GM21367 (cell line): ENCODE measurements at regions not wholly inside any gene's neighbourhood (a gene's known extent, or its start where the extent isn't known, plus 50 kb on each side); places are given as distances from the start of the nearest gene placed in this dataset.

ENCODE experiments used
- ATAC-seq: cut with Tn5 transposase; IDR thresholded peaks from one replicate; pipeline ENCODE4 v1.9.1; 2021; ENCODE audit not compliant: unreplicated experiment

DNA sequence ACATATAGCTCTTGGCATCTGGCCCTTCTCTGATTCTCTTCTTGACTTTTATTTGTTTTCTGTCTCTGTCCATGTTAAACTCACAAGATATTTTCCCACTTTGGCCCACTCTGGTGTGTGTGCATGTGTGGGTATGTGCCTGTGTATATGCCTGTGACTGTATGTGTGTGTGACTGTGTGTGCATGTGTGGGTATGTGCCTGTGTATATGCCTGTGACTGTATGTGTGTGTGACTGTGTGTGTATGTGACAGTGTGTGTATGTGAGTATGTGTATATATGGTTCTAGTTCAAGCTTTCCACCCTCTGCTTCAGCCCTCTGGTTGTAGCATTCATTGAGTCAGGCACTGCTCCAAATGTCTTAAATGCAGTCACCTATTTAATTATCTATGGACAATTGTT, 88.6 kb upstream of the GGTLC1 start:
- ATAC-seq: no peak

DNA sequence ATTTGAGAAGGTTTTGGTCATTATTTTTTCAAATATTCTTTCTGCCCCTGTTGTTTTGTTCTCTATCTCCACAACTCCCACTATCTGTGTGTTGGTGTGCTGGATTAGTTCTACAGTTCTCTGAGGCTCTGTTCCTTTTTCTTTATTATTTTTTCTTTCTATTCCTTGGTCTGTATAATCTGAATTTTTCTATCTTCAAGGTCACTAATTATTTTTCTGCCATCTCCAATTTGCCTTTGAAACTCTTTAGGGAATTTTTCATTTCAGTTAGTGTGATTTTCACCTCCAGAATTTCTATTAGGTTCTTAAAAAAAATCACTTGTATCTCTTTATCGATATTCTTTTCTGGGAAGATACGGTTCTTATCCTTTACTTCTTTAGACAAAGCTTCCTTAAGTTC, 82.1 kb upstream of the GGTLC1 start:
- ATAC-seq: no peak

DNA sequence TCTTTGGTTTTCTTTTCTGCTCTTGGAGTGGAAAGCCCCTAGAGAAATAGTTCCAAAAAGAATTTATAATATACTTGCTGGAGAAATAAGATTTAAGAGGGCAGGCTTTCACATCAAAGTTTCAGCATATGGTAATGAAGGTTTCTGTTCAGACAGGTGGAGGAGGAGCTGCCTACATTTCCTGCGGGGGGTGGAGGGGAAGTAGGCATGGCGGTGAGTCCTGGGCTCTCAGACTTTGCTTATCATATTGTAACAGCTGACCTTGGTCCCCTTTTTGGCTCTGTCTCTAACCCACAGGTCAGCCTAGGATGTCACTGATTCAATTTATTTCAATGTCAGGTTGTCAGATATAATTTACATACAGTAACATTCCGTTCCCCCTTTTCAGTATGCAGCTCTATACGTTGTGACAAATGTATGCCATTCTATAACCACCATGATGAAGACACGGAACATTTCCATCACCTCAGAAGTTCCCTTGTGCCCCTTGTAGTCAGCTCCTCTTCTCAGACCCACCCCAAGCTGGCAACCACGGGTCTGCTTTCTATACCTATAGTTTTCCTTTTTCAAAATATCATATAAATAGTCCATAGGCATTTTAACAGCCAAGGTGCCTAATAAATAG, 77.6 kb upstream of the GGTLC1 start:
- ATAC-seq: no peak

DNA sequence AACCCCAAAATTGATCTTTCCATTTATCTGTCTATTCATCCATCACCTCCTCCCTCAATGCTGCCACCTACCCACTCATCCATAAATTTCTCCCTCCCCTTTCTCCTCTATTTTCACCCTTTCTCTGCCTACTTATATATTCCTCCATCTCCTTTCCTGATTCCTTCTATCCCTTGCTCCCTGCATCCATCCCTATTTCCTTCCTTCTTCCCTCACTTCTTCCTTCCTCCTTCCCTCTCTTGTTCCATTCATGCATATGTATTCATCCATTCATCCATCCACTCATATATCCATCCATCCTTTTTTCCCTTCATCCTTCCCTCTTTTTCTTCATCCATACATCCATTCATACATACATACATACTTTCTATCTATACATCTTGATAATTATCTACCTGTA, 76.3 kb upstream of the GGTLC1 start:
- ATAC-seq: no peak

GRCh38 chr20:24064092-24064491, 75.5 kb upstream of the GGTLC1 start:
- no peak for ATAC-seq

DNA sequence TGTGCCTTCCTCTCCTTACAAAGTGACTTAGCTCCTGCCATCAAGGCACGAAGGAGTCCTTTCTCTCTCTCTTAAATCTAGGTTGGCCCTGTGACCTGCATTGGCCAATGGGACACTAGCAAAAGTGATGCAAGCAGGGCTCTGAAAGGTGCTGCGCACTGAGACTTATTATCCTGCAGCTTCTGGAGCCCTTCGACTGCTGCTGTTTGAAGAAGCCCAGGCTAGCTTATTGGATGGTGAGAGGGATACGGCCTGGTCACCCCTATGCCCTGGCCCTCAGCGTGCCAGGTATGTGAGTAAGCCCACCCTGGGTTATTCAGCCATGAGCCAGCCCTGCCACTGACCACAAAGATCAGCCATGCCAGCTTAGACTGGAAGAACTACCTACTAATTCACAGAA, 74.5 kb upstream of the GGTLC1 start:
- no peak for ATAC-seq

- no peak for ATAC-seq
These were observed 72.4 kb upstream of the GGTLC1 start for GRCh38 chr20:24060851-24061590.

DNA sequence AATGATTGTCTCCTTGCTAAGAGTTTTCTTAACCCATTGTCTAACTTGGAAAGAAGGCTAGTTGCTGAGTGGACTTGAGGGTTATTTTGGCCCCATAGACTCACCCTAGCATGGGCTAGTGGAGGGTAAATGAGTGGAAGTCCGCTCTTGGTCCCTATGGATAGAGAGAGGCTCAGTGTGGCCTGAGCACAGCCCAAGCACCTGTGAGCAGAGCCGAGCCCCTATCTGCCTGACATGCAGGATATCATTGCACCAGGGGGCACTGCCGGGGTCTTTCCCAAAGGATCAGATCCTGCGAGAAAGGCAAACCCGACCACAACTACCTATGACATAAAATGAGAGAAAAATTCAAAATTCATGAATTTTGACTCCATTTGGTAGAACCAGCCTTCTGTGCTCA, 70.6 kb upstream of the GGTLC1 start:
- no peak for ATAC-seq

GRCh38 chr20:24056491-24056890, 67.9 kb upstream of the GGTLC1 start:
- no peak for ATAC-seq

- no peak for ATAC-seq
These were observed 64.2 kb upstream of the GGTLC1 start for GRCh38 chr20:24052599-24053275.

GRCh38 chr20:24051160-24051559, 62.6 kb upstream of the GGTLC1 start:
- ATAC-seq: no peak

- ATAC-seq: no peak
These were observed 61.5 kb upstream of the GGTLC1 start for GRCh38 chr20:24050119-24050518.

- ATAC-seq: no peak
These were observed 60.5 kb upstream of the GGTLC1 start for GRCh38 chr20:24049081-24049480.

DNA sequence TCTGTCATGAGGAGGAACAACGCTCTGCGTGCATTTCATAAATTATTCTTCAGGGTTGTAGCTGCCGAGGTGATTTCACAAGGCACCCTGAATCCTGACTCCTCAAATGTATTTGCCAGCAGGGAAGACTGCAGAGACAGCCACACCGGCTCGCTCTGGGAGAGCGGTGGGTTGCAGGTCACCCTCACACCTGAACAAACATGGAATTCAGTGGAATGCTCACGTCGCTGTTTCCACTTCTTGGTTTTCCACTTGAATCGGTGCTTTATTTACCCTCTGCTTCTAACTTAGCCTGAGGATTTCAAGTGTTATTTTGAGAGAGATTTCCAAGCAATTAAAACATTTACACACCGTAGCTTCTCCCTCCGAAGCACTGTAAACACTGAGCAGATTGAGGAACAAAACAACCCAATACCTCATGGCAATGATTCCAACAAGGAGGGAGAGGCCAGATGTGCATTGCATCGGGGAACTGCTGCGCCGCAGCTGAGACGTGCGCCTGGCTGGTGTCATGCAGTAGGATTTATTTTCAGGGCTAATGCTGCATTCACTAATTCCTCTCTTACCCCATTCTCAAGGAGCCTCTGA, 59.5 kb upstream of the GGTLC1 start:
- no peak for ATAC-seq

DNA sequence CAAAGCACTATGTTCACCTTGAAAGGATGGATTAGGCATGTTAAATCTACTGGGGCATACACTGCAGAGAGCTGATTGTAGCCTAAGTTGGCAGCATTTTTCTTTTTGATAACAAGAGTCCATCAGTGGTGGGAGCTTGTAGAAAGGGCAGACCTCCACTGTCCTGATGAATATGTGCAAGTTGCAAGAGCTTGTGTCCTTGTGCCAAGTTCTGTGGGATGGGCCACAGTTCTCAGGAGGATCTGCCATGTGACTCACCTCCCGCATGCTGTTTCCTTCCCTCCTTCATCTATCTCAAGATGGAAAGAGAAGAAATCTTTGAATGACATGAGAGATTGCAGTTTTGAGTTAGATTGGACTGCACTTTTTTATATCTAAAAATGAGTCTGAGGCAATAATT, 58.3 kb upstream of the GGTLC1 start:
- ATAC-seq: no peak

DNA sequence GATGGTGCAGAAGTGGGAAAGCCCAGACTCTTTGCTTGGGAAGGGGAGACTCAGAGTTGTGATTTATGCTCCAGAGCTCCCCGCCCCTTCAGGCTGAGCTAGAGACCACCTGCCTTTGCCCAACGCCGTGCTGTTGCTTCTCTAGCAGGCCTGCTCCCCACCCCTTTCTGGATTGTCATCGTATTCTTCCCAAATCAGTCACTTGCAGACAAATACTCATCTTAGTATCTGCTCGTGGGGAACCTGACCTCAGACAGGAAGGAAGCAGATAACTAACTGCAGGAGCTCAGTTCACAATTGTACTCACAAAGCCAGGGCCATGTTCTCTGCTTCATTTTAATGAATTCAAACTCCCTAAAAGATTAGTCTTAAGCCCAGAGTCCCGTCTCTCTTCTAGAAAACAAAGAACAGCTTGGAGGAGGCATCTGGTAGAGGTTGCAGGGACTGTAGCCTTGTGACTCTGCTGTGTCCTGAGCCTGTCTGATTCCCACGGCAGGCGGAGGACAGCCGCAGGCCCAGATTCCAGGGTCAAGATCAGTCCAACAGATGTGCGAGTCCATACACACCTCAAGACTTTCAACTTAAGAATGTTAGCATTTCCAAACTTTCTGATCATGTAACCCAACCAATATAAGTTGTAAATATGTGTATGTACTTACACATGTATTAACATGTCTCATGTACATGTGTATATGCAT, 57.2 kb upstream of the GGTLC1 start:
- no peak for ATAC-seq

DNA sequence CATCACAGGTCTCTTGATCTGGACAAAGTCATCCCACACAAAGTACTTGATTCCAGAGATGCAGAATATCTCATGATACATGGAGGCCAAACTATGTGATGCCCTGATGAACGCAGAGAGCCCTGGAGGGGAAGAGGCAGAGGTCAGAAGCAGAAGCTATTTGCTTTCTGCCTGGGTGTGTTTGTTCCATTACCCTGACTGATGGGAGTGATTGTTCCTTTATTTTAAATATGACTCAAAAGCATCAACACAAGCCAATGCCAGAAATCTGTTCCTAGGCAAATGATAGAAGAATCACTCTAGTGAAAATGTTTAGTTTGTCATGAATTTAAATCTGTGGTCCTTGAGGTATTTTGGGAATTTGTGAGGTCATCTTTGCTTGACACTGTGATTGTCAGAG, 54.7 kb upstream of the GGTLC1 start:
- ATAC-seq: no peak

GRCh38 chr20:24042646-24043045, 54.1 kb upstream of the GGTLC1 start:
- ATAC-seq: no peak

- no peak for ATAC-seq
These were observed 52.4 kb upstream of the GGTLC1 start for GRCh38 chr20:24040896-24041459.

DNA sequence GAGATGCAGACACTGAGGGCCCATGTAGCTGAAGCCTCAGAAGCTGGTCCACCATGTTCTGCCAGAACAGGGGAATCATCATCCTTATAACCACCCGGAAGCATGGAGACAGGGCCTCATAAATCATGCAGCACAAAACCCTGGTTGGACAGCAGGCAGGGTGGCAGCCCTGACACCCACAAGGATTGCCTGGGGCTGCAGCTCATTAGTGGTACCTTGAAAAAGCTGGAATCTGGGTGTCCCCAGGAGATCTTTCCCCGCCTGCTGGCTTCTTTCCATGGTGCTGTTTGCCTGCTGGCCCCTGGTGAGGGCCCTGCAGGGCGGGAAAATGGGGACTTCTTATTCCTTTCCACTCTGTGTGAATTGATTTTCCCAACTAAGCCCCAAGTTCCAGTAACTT, 50.6 kb upstream of the GGTLC1 start:
- ATAC-seq: no peak
